ENCODE measurements at regions not wholly inside any gene's neighbourhood (a gene's known extent, or its start where the extent isn't known, plus 50 kb on each side); places are given as distances from the start of the nearest gene placed in this dataset.
"Not testable (repeated sequence)": the region's sequence is repeated elsewhere in the genome, so short reads cannot be mapped to it uniquely, and the experiment has no call there.

DNA sequence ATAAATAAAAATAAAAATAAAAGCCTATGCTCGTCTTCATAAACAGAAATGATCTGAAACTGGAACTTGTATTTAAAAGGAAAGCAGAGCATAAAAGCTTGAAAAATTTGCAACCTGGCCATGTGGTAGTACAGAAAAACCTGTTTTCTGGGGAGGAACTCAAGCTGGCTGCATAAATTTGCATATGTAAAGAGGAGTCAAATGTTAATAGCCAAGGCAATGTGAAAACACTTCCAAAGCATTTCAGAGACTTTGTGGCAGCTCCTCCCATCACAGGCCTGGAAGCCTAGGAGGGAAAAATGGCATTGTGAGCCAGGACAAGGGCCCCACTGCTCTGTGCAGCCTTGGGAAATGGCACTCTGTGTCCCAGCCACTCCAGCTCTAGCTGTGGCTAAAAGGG is 727.9 kb upstream of the DIAPH2 start:
- ChIA-PET POLR2A (ENCODE audit: partially characterized antibody) (no interaction called here), CTCF (ENCODE audit: partially characterized antibody) (no interaction called here)

DNA sequence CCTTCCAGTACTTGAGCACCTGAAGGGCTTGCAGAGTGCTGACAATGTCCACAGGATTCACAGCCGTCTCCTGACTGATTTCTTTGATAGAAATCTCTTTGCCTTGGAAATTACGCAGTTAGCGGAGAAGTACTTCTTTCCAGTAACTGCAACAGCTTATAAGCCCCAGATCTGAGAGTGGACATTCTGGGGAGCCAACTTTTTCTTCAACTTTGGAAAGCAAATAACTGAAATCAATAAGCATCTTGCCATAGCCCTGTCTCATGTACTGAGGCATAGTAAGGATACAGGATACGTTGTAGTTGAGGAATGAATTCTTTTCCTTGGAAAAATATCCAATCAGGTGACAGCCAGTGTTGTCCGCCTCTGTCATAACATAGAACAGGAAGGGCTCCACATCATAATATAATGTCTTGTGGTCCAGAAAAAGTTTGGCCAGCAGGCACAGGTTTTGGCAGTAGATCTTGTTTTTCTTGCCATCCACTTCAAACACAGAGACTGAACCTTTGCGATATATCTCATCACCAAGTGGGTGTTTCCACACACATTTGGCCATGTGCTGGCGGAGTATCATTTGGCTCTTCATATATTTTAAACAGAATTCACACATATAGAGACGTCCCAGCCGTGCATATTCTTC is 711.1 kb upstream of the DIAPH2 start:
- H2BK12ac ChIP-seq (ENCODE audit: low read depth, low read length); H3K79me1 ChIP-seq (ENCODE audit: low read depth, low read length); H3K4me2 ChIP-seq (ENCODE audit: insufficient read depth in 1 of 2, low read depth in 2 of 2, low read length in 2 of 2); H3K23me2 ChIP-seq (ENCODE audit: low read depth, low read length); H3K4me1 ChIP-seq (replicated peaks in 1 of 4; ENCODE audit: control insufficient read depth in 3 of 4, insufficient read depth in 4 of 4, low read length in 3 of 4); H2BK5ac ChIP-seq (ENCODE audit: low read depth, low read length); H3K27ac ChIP-seq (ENCODE audit: low read depth, low read length); H3K79me2 ChIP-seq (ENCODE audit: control insufficient read depth in 1 of 2, insufficient read depth in 2 of 2, low read length in 2 of 2); H3K9ac ChIP-seq (replicated peaks in 1 of 4; ENCODE audit: extremely low read depth in 1 of 4, low read depth in 3 of 4, low read length in 3 of 4); H3K23ac ChIP-seq (ENCODE audit: insufficient read length); CTCF ChIA-PET (ENCODE audit: partially characterized antibody); H3K27me3 ChIP-seq (replicated peaks in 1 of 4; ENCODE audit: control insufficient read depth in 3 of 4, extremely low read depth in 1 of 4, insufficient read depth in 3 of 4, low read length in 3 of 4); H2AK5ac ChIP-seq (ENCODE audit: low read depth, low read length); POLR2A ChIA-PET (ENCODE audit: partially characterized antibody); FAIRE-seq; H2AFZ ChIP-seq (ENCODE audit: low read length); H3K4me3 ChIP-seq (ENCODE audit: extremely low read depth in 1 of 4, insufficient read depth in 2 of 4, low read depth in 3 of 4, low read length in 4 of 4); H4K20me1 ChIP-seq (replicated peaks in 1 of 2; ENCODE audit: control insufficient read depth in 1 of 2, insufficient read depth in 2 of 2, low read length in 2 of 2); H3K18ac ChIP-seq (ENCODE audit: extremely low read depth, low read length); H3K14ac ChIP-seq (ENCODE audit: insufficient read length); H3K4ac ChIP-seq (replicated peaks; ENCODE audit: insufficient read length, low read depth, low read length); H3K36me3 ChIP-seq (ENCODE audit: control insufficient read depth in 2 of 4, insufficient read depth in 4 of 4, low read length in 3 of 4); H3K56ac ChIP-seq (replicated peaks; ENCODE audit: insufficient read length, low read depth, low read length); DNase-seq (ENCODE audit: low read depth in 1 of 2, low spot score in 2 of 2); H2BK20ac ChIP-seq (ENCODE audit: low read length); H2BK120ac ChIP-seq (replicated peaks; ENCODE audit: low read depth, low read length); H4K5ac ChIP-seq (ENCODE audit: insufficient read length, low read depth, low read length); H2BK15ac ChIP-seq (ENCODE audit: low read length); H3K9me3 ChIP-seq (ENCODE audit: insufficient read depth in 2 of 2, low read depth in 1 of 2, low read length in 1 of 2); H4K8ac ChIP-seq (ENCODE audit: extremely low read depth, insufficient read depth, low read length); H4K91ac ChIP-seq (replicated peaks; ENCODE audit: insufficient read length, low read length): not testable (repeated sequence)
- 92% methylated on average over 9 of the region's 9 CpGs; no CpG with 5 or more reads in 1 of the 2 experiments for WGBS, 2 experiments (ENCODE audit: extremely low coverage in 1 of 2, insufficient coverage in 1 of 2, insufficient read length in 1 of 2, insufficient replicate concordance in 2 of 2, low coverage in 1 of 2, low lambda C conversion rate in 2 of 2, missing lambda C conversion rate in 1 of 2)

More for the DNA sequence above, 727.9 kb upstream of the DIAPH2 start:
- H3K56ac ChIP-seq (replicated peaks; ENCODE audit: insufficient read length, low read depth, low read length), result no peak overlapping the region
- H4K20me1 ChIP-seq (replicated peaks in 1 of 2; ENCODE audit: control insufficient read depth in 1 of 2, insufficient read depth in 2 of 2, low read length in 2 of 2), result no peaks in the 10 kb centered on the region
- H3K36me3 ChIP-seq (ENCODE audit: control insufficient read depth in 2 of 4, insufficient read depth in 4 of 4, low read length in 3 of 4), result no peaks in the 10 kb centered on the region
- no peak overlapping the region for H2BK15ac ChIP-seq (ENCODE audit: low read length)
- no peak overlapping the region for H3K27ac ChIP-seq (ENCODE audit: low read depth, low read length)
- H3K27me3 ChIP-seq (replicated peaks in 1 of 4; ENCODE audit: control insufficient read depth in 3 of 4, extremely low read depth in 1 of 4, insufficient read depth in 3 of 4, low read length in 3 of 4), result no peaks in the 10 kb centered on the region
- 77% methylated on average over 1 of the region's 1 CpG; no CpG with 5 or more reads in 1 of the 2 experiments for WGBS, 2 experiments (ENCODE audit: extremely low coverage in 1 of 2, insufficient coverage in 1 of 2, insufficient read length in 1 of 2, insufficient replicate concordance in 2 of 2, low coverage in 1 of 2, low lambda C conversion rate in 2 of 2, missing lambda C conversion rate in 1 of 2)
- no peaks in the 10 kb centered on the region for H3K79me2 ChIP-seq (ENCODE audit: control insufficient read depth in 1 of 2, insufficient read depth in 2 of 2, low read length in 2 of 2)
- H3K9me3 ChIP-seq (ENCODE audit: insufficient read depth in 2 of 2, low read depth in 1 of 2, low read length in 1 of 2), result peaks cover 10 to 15% of the 10 kb centered on the region in 2 experiments; a peak in 3 of 4 replicates
- no peak for DNase-seq (ENCODE audit: low read depth in 1 of 2, low spot score in 2 of 2)
- H3K4me1 ChIP-seq (replicated peaks in 1 of 4; ENCODE audit: control insufficient read depth in 3 of 4, insufficient read depth in 4 of 4, low read length in 3 of 4), result no peaks in the 10 kb centered on the region
- no peak overlapping the region for H3K9ac ChIP-seq (replicated peaks in 1 of 4; ENCODE audit: extremely low read depth in 1 of 4, low read depth in 3 of 4, low read length in 3 of 4)
- H3K79me1 ChIP-seq (ENCODE audit: low read depth, low read length), result no peaks in the 10 kb centered on the region
- H3K23me2 ChIP-seq (ENCODE audit: low read depth, low read length), result no peaks in the 10 kb centered on the region
- H2BK5ac ChIP-seq (ENCODE audit: low read depth, low read length), result no peak overlapping the region
- H2BK12ac ChIP-seq (ENCODE audit: low read depth, low read length), result no peak overlapping the region
- H4K8ac ChIP-seq (ENCODE audit: extremely low read depth, insufficient read depth, low read length), result no peak overlapping the region
- H4K5ac ChIP-seq (ENCODE audit: insufficient read length, low read depth, low read length), result no peak overlapping the region
- no peak overlapping the region for H2BK20ac ChIP-seq (ENCODE audit: low read length)
- no peak for TF ChIP-seq PHF8 (conservative IDR thresholded peaks at IDR 0.05; ENCODE audit: low read depth, low read length)
- 0 out of 2 replicates have a peak, but pooled peaks have one; percentile 19 for TF ChIP-seq SP1 (IDR thresholded peaks at IDR 0.05; ENCODE audit: low read depth, low read length)
- TF ChIP-seq POU5F1 (IDR thresholded peaks at IDR 0.05; ENCODE audit: low read depth, low read length), result 0 out of 2 replicates have a peak, but pooled peaks have one; percentile 9
- no peak overlapping the region for H3K4me3 ChIP-seq (ENCODE audit: extremely low read depth in 1 of 4, insufficient read depth in 2 of 4, low read depth in 3 of 4, low read length in 4 of 4)
- no peak overlapping the region for H3K4me2 ChIP-seq (ENCODE audit: insufficient read depth in 1 of 2, low read depth in 2 of 2, low read length in 2 of 2)
- H2AK5ac ChIP-seq (ENCODE audit: low read depth, low read length), result no peak overlapping the region
- no peak overlapping the region for H3K23ac ChIP-seq (ENCODE audit: insufficient read length)
- H3K14ac ChIP-seq (ENCODE audit: insufficient read length), result no peak overlapping the region
- H2AFZ ChIP-seq (ENCODE audit: low read length), result no peak overlapping the region
- H3K4ac ChIP-seq (replicated peaks; ENCODE audit: insufficient read length, low read depth, low read length), result no peak overlapping the region
- no peak overlapping the region for H3K18ac ChIP-seq (ENCODE audit: extremely low read depth, low read length)
- no peak for FAIRE-seq
- no peak overlapping the region for H4K91ac ChIP-seq (replicated peaks; ENCODE audit: insufficient read length, low read length)
- no peak overlapping the region for H2BK120ac ChIP-seq (replicated peaks; ENCODE audit: low read depth, low read length)

All from H1 (cell line).